ENCODE measurements at regions not wholly inside any gene's neighbourhood (a gene's known extent, or its start where the extent isn't known, plus 50 kb on each side); places are given as distances from the start of the nearest gene placed in this dataset.

- TF ChIP-seq TCF12 (IDR thresholded peaks at IDR 0.05; ENCODE audit: low read depth, low read length) (no peak), STAT3 (IDR thresholded peaks at IDR 0.05; ENCODE audit: low read depth, low read length) (no peak)
These were observed 93.8 kb upstream of the UBE2E1 start for GRCh38 chr3:23711916-23712494.
